NCI-H2171 treated with DMSO at 0.1 percent for 48 hours (cell line): ENCODE measurements at regions not wholly inside any gene's neighbourhood (a gene's known extent, or its start where the extent isn't known, plus 50 kb on each side); places are given as distances from the start of the nearest gene placed in this dataset.
"Not testable (repeated sequence)": the region's sequence is repeated elsewhere in the genome, so short reads cannot be mapped to it uniquely, and the experiment has no call there.

Experiments
- DNase-seq: peaks from one replicate; lab custom pipeline; 2025; lab: John Stamatoyannopoulos, UW

DNA sequence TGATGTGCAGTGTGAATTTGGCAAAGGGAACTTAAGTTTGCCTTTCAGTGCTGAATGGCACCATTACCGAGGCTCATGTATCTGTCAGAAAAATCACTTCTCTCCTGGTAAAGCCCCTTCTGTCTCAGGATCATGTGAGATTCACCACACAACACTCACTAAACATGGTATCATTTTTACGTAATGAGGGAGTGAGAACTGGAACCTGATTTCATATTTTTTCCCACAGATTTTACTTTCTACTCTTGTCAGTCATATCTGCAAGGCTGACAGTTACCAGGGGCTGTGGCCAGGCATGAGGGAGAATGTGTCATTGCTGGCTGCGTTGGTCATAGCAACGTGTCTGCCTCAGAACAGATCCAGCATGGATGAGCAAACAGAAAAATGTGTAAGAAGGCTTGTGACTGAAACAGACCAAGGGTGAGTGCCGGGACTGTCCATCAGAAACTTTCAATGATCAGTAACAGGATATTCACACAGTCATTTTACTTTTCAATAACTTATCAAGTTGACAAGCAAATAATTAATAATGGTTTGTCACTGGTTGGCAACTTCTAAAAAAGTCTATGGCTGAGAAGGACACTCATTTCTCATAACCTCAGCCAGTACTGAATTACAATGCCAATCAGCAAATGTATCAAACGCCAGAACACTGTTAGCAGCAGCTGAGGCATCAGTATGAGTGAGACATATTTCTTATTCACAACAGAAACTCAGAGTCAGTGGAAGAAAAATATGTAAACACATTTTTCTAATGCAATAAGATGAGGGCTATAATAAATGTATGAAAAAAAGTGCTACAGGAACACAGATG, 100.5 kb downstream of the CDC42EP3 start:
- DNase-seq, result no peak

GRCh38 chr2:37571587-37572136, 99.8 kb downstream of the CDC42EP3 start:
- no peak for DNase-seq

GRCh38 chr2:37573451-37574388, 97.7 kb downstream of the CDC42EP3 start:
- no peak for DNase-seq

GRCh38 chr2:37575780-37576179, 95.7 kb downstream of the CDC42EP3 start:
- no peak for DNase-seq

- DNase-seq, result not testable (repeated sequence)
Measured at GRCh38 chr2:37576194-37576593, 95.2 kb downstream of the CDC42EP3 start.

- DNase-seq, result no peak
Measured at GRCh38 chr2:37576831-37577230, 94.6 kb downstream of the CDC42EP3 start.

- DNase-seq, result no peak
Measured at GRCh38 chr2:37579192-37579713, 92.2 kb downstream of the CDC42EP3 start.

- DNase-seq, result not testable (repeated sequence)
Measured at GRCh38 chr2:37579949-37580348, 91.5 kb downstream of the CDC42EP3 start.

DNA sequence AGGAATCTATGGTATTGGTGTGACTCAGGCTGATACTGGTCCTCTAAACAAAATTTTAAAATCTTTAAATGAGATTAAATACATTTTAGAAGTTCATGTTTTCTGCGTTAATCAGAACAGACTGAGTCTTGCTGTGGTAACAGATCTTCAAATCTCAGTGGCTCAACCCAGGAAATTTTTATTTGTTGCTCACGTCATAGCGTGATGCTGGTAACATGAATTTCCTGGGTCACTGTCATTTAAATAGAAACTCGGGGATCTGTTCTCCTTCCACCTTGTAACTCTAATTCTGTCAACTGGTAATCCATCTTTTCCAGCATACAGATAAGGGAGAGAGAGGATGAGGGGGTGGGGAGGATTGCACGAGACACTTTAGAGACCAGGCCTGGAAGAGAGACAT, 90.0 kb downstream of the CDC42EP3 start:
- no peak for DNase-seq

DNA sequence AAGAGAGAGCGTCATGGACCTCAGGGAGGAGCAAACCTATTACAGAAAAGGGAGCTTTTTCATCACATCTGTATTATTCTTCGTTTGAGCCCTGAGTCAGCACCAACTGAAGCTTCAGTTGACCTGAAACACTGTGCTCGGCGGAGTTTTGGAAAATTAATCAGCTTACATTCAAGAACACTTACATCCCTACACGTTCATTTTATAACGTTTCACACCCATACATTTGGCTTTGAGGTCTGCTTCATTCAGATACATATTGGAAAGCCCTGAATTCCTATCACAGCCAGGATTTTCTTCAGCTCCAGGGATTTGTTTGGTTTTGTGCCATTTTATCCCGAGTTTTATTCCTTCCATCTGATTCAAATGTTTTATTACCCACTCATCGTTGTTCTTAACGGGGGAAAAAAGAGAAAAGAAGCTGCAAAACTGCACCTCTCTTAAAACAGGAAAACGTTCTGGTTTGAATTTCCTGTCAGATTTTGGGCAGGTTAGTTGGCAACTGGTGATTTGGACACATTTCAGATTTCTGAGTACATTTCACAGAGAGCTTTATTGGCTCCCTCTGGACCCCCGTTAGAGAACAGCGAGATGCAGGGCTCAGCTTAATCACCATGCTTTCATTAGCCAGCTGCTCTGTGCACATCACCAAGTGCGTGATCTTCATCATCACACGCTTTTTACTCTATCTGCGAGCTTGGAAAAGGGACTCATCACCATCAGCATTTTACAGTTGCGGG, 88.8 kb downstream of the CDC42EP3 start:
- no peak for DNase-seq

DNA sequence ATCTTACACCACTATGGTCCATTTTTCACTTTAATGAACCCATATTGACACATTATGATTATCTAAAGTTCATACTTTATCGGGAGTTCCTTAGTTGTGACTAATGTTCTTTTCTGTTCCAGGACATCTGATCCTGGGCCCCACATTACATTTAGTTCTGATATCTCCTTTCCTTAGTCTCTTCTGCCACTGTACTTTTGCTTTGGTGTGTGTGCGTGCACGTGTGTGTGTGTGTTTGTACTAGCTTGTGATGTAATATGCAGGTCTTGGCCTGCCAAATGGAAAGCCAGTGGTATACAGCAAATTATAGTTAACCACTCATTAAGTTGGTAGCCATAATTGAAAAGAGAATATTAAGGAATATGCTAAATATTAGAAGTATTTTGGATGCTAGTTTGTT, 88.0 kb downstream of the CDC42EP3 start:
- DNase-seq, result no peak

DNA sequence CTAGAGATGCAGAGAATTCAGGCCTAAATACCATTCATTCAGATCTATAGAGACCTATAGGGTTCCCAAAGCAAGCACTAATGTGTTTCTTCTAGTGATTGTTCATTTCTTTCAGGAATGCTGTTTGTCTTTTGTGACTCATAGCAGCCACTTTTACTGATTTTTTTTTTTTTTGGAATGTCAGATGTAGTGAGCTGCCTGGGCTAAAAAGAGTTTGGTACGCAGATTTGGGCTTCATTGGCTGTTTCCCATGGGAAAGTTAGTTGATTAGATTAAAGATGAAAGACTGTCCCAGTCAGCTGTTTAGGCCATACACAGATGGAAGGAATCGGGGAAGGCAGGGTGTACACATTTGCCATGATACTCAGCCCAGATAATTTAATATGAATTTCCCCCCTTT, 87.6 kb downstream of the CDC42EP3 start:
- peak; percentile 14 for DNase-seq

DNA sequence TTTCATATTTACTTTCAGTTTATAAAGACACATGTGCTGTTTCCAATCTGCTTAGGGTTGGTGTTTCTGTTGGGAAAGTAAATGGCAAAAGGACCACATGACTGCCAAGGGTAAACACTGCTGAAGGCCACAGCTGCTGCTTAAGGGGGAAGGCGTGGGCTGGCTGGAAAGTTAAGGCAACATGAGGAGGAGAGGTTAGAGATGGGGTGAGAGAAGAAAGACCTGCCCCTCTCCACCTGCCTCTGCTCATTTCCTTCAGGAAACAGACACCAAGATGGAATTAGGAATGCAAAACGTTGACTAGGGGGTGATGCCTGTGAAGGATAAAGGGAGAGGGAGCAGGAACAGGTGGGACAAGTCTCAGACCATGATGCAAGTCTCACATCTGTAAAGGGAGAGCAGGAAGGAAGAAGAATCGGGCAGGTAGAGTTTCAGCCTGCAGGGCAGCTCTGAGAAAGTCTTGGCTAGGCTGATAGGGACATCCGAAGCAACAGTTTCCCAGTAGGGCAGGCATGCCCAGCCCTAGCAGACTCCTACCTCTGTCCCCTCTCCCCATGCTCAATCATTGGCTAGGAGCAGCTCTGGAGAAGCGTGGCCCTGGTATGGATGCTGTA, 86.0 kb downstream of the CDC42EP3 start:
- peak; percentile 51 for DNase-seq

GRCh38 chr2:37585982-37586621, 85.3 kb downstream of the CDC42EP3 start:
- DNase-seq, result no peak

- DNase-seq, result no peak
Measured at GRCh38 chr2:37586663-37587317, 84.7 kb downstream of the CDC42EP3 start.

GRCh38 chr2:37587817-37588216, 83.6 kb downstream of the CDC42EP3 start:
- DNase-seq, result no peak

DNA sequence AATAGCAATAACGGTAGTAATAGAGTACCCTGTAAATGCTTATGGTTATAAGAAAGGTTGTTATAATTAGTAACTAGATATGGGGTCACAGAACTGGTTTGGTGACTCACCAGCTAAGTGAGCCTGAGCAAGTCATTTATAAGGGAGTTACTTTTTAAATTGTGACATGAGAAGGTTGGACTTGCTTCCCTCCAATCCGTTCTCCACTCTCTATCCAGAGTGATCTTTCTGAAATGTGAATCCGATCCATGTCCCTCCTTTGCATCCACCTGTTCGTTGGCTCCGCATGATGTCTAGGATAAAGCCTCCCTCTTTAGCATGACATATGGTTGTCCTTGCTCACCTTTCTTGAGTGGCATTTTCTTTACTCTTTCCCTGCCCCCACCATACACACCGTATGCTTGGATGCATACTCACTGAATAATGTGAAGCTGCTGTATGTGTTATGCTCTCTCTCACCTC, 83.1 kb downstream of the CDC42EP3 start:
- DNase-seq, result peak; percentile 97

DNA sequence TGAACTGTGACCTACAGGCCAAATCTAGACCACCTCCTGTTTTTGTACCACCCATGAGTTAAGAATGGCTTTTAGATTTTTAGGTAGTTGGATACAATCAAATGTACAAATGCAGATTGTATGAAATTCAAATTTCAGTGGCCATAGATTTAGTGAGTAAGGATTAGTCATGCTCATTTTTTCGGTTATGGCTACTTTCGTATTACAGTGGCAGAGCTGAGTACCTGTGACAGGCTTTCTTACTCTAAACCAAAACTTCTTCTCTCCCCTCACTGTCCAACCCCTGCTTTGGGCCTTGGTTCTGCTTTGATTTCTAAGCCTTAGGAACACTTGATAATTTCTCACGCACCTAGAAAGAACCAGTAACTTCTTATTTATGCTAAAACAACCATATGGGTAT, 82.1 kb downstream of the CDC42EP3 start:
- no peak for DNase-seq

- DNase-seq, result no peak
Measured at GRCh38 chr2:37590119-37590571, 81.3 kb downstream of the CDC42EP3 start.
